HL-60 (cell line): ENCODE measurements at regions not wholly inside any gene's neighbourhood (a gene's known extent, or its start where the extent isn't known, plus 50 kb on each side); places are given as distances from the start of the nearest gene placed in this dataset.

ENCODE experiments used
- CTCF ChIP-seq: IDR thresholded peaks from one replicate; pipeline ENCODE4 v1.5.1; 2011; ENCODE audit warnings: low read length, control low read depth, inconsistent platforms; ENCODE audit not compliant: insufficient read depth
- TF ChIP-seq, protein P1 (sequence below): IDR thresholded peaks from 2 replicates; pipeline ENCODE4 v1.6.1; 2012; ENCODE audit warnings: low read depth; ENCODE audit not compliant: insufficient replicate concordance

- TF ChIP-seq CTCF: no peak
- TF ChIP-seq, protein P1, sequence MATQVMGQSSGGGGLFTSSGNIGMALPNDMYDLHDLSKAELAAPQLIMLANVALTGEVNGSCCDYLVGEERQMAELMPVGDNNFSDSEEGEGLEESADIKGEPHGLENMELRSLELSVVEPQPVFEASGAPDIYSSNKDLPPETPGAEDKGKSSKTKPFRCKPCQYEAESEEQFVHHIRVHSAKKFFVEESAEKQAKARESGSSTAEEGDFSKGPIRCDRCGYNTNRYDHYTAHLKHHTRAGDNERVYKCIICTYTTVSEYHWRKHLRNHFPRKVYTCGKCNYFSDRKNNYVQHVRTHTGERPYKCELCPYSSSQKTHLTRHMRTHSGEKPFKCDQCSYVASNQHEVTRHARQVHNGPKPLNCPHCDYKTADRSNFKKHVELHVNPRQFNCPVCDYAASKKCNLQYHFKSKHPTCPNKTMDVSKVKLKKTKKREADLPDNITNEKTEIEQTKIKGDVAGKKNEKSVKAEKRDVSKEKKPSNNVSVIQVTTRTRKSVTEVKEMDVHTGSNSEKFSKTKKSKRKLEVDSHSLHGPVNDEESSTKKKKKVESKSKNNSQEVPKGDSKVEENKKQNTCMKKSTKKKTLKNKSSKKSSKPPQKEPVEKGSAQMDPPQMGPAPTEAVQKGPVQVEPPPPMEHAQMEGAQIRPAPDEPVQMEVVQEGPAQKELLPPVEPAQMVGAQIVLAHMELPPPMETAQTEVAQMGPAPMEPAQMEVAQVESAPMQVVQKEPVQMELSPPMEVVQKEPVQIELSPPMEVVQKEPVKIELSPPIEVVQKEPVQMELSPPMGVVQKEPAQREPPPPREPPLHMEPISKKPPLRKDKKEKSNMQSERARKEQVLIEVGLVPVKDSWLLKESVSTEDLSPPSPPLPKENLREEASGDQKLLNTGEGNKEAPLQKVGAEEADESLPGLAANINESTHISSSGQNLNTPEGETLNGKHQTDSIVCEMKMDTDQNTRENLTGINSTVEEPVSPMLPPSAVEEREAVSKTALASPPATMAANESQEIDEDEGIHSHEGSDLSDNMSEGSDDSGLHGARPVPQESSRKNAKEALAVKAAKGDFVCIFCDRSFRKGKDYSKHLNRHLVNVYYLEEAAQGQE: peak; percentile 97
Measured at GRCh38 chr5:175321927-175322532, 122.0 kb downstream of the DRD1 start.
